M059J (cell line): ENCODE measurements at regions not wholly inside any gene's neighbourhood (a gene's known extent, or its start where the extent isn't known, plus 50 kb on each side); places are given as distances from the start of the nearest gene placed in this dataset.
A peak's percentile ranks its signal among the peaks of the same experiment; 100 is the strongest.

Source experiments
- DNase-seq: peaks from one replicate; pipeline ENCODE4 v3.0.0-alpha.2; 2012; ENCODE audit warnings: low read depth

DNA sequence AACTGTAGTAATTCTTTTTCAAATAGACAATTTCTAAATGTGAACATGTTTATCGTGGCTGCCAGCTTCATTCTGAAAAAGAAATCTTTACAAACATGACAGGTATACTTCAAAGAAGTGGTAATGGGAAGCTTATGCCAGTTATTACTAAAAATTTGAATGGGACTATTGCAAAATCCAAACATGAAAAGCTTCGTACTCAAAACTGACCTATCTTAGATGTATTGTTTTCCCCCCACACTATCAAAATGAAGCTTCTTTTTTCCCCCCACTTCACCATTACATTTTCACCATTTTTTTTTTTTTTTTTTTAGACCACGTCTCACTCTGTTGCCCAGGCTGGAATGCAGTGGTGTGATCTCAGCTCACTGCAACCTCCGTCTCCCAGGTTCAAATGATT, 50.4 kb upstream of the SERTAD2 start:
- DNase-seq: no peak

DNA sequence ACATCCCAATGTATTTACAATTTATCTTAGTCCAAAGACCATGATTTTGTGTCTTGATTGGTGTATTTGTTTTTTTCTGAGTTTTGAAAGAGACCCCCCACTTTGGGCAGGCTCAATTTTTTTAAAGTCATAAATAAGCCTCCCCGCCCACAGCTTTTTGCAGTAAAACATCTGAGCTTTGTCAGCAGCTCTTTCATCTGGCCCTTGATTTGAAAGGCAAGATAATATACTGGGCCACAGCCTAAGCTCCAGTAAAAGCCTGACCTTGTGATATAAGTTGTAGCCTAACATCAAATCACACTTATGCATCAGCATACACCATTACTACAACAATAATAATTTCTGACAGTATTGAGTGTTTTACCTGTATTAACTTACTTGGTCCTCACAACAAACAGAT, 51.3 kb upstream of the SERTAD2 start:
- no peak for DNase-seq

DNA sequence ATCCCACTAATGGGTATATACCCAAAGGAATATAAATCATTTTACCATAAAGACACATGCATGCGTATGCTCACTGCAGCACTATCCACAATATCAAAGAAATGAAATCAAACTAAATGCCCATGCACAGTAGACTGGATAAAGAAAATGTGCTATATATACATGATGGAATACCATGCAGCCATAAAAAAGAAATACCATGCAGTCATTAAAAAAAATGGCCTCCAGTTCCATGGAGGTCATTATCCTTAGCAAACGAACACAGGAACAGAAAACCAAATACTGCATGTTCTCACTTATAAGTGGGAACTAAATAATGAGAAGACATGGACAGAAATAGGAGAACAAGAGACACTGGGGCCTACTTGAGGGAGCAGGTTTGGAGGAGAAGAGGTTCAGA, 53.6 kb upstream of the SERTAD2 start:
- DNase-seq: no peak

DNA sequence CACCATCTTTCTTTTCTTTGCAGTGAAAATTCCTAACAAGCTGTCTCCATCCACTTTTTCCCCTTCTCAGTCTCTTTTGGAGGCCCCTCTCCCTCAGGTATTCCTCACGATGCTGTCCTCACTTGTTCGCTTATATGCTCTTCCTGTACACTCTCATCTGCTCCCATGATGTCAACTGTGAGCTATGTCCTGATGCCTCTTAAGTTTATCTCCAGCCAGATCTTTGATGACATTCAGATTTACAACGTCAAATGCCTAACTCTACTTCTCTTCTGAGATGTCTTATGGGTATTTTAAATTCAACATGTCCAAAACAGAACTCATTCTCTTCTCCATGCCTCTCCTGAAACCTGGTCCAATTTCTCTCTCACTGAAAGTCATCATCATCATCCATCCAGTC, 55.1 kb upstream of the SERTAD2 start:
- DNase-seq: no peak

- DNase-seq: no peak
Observed at GRCh38 chr2:64711252-64711800, 57.6 kb upstream of the SERTAD2 start.

GRCh38 chr2:64713686-64714085, 60.0 kb upstream of the SERTAD2 start:
- no peak for DNase-seq

DNA sequence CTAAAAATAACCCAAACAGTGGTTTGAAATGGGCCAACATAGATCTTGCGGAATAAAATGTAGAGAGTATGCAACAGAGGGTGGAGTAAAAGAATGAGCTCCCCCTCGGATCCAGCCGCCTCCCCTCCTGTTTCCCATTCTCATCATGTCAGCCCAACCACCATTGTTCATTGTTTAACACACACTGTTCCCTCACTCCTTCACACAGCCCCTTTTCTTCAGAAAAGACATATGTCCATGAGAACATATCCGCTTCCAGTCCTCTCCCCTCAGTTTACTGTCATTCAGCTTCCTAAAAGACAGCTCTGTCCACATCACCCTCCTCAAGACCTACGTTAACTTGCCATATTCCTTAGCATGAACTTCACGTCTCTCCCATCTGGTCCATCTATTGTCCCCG, 62.9 kb upstream of the SERTAD2 start:
- DNase-seq: no peak

DNA sequence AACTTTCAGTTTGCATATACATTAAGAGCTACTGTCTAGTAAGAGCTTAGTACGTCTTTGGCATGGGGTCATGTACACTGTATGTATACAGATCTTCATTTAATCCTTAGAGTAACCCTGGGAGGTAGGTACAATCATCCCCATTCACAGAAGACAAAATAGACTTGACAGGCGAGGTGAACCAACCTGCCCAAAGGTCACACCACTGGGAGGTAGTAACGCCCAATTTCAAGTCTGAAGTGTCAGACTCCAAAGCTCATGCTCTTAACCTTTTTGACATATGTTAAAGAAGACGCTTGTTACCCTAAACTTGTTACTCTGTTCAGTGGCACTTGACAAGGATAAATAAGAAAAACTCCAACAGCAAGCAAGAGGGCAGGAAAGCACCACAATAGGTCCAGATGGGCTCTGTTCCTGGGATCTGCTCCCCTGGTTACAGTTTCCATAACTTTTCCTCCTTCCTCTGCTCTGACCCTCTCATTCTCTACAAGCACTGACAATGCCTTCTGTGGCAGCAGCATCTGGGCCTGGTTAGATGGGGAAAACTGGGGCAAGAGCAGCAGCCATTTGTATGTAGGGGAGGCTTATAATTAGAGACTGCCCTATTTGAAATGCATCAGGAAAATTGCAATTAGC, 64.7 kb upstream of the SERTAD2 start:
- DNase-seq: no peak

GRCh38 chr2:64720535-64721319, 67.0 kb upstream of the SERTAD2 start:
- DNase-seq: no peak

- DNase-seq: no peak
Observed at GRCh38 chr2:64721320-64721623, 67.6 kb upstream of the SERTAD2 start.

- no peak for DNase-seq
Observed at GRCh38 chr2:64722291-64723044, 68.8 kb upstream of the SERTAD2 start.

DNA sequence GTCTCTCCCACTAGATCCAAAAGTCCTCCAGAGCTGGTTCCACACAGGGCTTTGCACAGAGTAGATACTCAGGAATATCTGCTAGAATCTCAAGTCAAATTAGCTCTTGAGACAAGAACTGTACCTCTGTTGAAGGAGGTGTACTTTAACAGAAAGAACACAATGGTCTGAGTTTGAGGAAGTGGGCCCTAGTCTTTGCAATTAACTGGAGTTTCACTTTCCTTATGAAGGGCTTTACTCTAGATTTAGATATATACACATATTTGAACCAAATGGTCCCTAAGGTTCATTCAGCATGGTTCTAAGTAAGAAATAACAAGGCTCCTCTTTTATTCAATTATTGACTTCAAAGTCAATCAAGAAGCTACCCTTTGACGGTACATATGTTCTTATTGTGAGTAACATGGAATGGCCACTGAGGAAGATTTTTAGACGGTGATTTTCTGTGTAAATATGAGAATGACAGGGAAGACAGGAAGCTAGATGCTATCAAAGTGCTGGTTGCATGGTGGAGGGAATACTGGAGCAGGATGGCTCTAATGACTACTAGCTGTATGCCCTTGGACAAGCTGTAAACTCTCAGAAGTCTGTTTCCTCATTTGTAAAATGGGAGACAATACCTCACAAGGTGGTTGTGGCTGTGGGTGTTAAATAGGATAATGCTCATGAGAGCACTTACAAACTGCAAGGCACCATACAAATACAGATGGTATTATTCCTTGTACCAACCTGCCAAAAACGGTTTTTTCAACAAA, 73.5 kb upstream of the SERTAD2 start:
- DNase-seq: no peak

- peak; percentile 33 for DNase-seq
Observed at GRCh38 chr2:64727843-64728463, 74.2 kb upstream of the SERTAD2 start.

- peak; percentile 79 for DNase-seq
Observed at GRCh38 chr2:64730551-64731262, 77.0 kb upstream of the SERTAD2 start.

DNA sequence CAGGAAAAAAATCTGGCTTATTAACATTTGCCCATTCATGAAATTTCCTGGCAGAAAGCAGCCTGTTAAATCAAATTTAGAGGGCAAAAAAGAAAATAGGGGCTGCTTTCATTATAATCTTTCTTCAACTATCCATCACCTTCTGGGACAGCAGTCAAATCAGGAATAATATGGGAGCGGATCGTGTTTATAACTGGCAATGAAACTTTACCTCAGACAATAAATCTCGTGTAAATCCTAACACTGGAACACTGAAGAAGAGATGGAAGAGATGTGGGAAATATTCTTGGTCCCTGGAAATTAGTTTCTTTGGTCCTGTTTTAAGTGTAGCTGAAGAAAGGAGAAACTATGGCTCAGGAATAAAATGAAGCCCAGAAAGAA, 77.5 kb upstream of the SERTAD2 start:
- no peak for DNase-seq

DNA sequence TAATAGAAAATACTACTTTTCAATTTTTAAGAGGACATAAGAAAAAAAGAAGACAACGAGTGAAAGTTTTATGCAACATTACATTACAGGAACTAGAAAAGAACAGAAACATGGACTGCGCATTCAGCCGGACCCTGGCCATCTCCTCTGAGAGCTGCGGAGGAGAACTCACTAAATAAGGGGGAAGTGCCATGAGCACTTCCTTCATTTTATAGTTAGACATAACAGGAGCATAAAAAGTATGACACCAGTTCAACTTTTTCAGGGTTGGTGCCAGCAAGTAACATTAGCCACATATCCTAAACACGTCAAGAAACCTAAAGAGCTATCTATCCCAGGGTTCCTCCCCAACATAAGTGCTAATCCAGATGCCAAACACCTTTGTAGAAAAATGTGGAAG, 78.0 kb upstream of the SERTAD2 start:
- DNase-seq: no peak

- DNase-seq: no peak
Observed at GRCh38 chr2:64732146-64732545, 78.4 kb upstream of the SERTAD2 start.

GRCh38 chr2:64735504-64735903, 81.8 kb upstream of the SERTAD2 start:
- no peak for DNase-seq

DNA sequence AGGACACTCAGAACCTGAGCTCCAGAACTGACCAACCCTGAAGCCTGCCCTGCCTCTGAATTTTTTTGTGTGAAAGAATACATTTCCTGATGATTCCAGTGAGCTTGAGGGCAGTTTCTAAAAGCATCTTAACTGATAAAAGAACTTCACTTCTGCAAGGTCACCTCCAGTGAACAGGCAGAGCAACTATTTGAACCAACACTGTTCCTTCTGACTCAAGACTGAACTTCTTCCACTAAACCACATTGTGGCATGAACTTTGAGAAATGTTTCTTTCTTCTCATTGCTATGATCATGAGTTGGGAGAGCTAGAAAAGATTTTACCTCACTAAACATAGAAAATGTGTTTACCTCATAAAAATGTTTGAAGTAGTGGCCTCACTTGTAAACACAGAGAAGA, 83.8 kb upstream of the SERTAD2 start:
- no peak for DNase-seq

DNA sequence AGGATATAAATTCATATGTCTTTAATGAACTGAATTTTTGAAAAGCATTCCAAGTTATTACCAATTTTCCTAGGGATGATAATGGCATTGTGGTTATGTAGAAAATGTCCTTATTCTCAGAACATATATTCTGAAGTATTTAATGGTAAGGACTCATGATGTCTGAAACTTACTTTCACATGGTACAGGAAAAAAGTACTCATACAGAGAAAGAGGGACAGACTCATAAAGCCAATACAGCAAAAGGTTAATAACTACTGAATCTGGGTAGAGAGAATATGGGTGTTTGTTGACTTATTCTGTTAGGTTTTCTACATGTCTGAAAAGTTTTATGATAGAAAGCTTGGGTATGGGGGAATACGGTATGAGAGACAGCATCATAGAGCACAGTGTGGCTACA, 84.3 kb upstream of the SERTAD2 start:
- DNase-seq: no peak

GRCh38 chr2:64742678-64743077, 89.0 kb upstream of the SERTAD2 start:
- DNase-seq: no peak
